ENCODE measurements at regions not wholly inside any gene's neighbourhood (a gene's known extent, or its start where the extent isn't known, plus 50 kb on each side); places are given as distances from the start of the nearest gene placed in this dataset.

DNA sequence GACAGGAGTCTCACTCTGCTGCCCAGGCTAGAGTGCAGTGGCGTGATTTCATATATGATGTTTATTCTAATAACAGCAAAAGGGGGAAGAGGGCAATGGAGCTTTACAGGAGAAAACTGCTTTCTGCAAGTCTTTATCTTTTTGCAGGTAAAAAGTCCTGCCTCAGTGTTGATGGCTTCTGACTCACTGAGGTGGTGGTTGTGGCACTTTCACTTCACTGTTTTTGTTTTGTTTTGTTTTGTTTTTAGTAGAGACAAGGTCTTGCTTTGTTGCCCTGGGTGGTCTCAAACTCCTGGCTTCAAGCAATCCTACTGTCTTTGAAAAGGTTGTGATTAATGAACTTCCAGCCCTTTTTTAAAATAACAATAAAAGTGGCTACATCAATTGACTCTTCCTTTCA lies 68.0 kb upstream of the TBC1D3K start:
- TF ChIP-seq GATA2 (IDR thresholded peaks at IDR 0.05; ENCODE audit: insufficient read depth, insufficient read length, low read depth, low read length), result no peak
- no peak for TF ChIP-seq EZH2 (IDR thresholded peaks at IDR 0.05; ENCODE audit: borderline replicate concordance, low read depth, low read length, severe bottlenecking)
- no peak for TF ChIP-seq JUN (IDR thresholded peaks at IDR 0.05; ENCODE audit: borderline replicate concordance, insufficient read depth, insufficient read length, low read depth)
- TF ChIP-seq POLR2AphosphoS5 (IDR thresholded peaks at IDR 0.05; ENCODE audit: insufficient read depth, low read depth, low read length), result no peak
- TF ChIP-seq, protein P1, sequence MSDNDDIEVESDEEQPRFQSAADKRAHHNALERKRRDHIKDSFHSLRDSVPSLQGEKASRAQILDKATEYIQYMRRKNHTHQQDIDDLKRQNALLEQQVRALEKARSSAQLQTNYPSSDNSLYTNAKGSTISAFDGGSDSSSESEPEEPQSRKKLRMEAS (IDR thresholded peaks at IDR 0.05; ENCODE audit: insufficient read depth, insufficient read length), result no peak
- TF ChIP-seq FOS (IDR thresholded peaks at IDR 0.05; ENCODE audit: borderline replicate concordance, insufficient read depth, low read length), result no peak
- TF ChIP-seq, protein P2, sequence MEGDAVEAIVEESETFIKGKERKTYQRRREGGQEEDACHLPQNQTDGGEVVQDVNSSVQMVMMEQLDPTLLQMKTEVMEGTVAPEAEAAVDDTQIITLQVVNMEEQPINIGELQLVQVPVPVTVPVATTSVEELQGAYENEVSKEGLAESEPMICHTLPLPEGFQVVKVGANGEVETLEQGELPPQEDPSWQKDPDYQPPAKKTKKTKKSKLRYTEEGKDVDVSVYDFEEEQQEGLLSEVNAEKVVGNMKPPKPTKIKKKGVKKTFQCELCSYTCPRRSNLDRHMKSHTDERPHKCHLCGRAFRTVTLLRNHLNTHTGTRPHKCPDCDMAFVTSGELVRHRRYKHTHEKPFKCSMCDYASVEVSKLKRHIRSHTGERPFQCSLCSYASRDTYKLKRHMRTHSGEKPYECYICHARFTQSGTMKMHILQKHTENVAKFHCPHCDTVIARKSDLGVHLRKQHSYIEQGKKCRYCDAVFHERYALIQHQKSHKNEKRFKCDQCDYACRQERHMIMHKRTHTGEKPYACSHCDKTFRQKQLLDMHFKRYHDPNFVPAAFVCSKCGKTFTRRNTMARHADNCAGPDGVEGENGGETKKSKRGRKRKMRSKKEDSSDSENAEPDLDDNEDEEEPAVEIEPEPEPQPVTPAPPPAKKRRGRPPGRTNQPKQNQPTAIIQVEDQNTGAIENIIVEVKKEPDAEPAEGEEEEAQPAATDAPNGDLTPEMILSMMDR (IDR thresholded peaks at IDR 0.05; ENCODE audit: extremely low read depth in 1 of 2, insufficient read depth in 1 of 2, low read depth in 1 of 2, low read length in 2 of 2), result no peak
- TF ChIP-seq MYC (IDR thresholded peaks at IDR 0.05; ENCODE audit: low read depth, low read length), result no peak
- no peak for TF ChIP-seq POLR2A (IDR thresholded peaks at IDR 0.05; ENCODE audit: low read depth, low read length)
- no peak overlapping the region for H3K4me2 ChIP-seq (ENCODE audit: insufficient read depth, low read length)
- no peak for DNase-seq (ENCODE audit: low read depth, low spot score)
- no peaks in the 10 kb centered on the region for H4K20me1 ChIP-seq (replicated peaks; ENCODE audit: control insufficient read depth, extremely low read depth, insufficient read depth, low read length)
- no peak overlapping the region for H3K4me3 ChIP-seq (replicated peaks in 1 of 3; ENCODE audit: insufficient read depth in 1 of 3, low read depth in 1 of 3, low read length in 3 of 3)
- H3K36me3 ChIP-seq (ENCODE audit: control insufficient read depth in 2 of 2, extremely low read depth in 1 of 2, insufficient read depth in 2 of 2, low read length in 2 of 2), result no peaks in the 10 kb centered on the region
- H2AFZ ChIP-seq (ENCODE audit: low read depth, low read length), result no peak overlapping the region
- H3K79me2 ChIP-seq (ENCODE audit: control insufficient read depth, insufficient read depth, low read length), result no peaks in the 10 kb centered on the region
- intact Hi-C loops (cut with micrococcal nuclease), result no loop called here
- no peaks in the 10 kb centered on the region for H3K9me1 ChIP-seq (replicated peaks; ENCODE audit: control insufficient read depth, extremely low read depth, insufficient read depth, low read length)
- no peak overlapping the region for H3K9ac ChIP-seq (replicated peaks; ENCODE audit: extremely low read depth, insufficient read depth, low read length)
- H3K9me3 ChIP-seq (replicated peaks; ENCODE audit: control insufficient read depth, insufficient read depth, low read length), result no peaks in the 10 kb centered on the region
- H3K4me1 ChIP-seq (ENCODE audit: control insufficient read depth, extremely low read depth, insufficient read depth, low read length), result no peaks in the 10 kb centered on the region
- peaks cover 14 to 17% of the 10 kb centered on the region in 2 experiments for H3K27me3 ChIP-seq (ENCODE audit: control insufficient read depth in 2 of 2, insufficient read depth in 2 of 2, low read length in 2 of 2)
- no peak for FAIRE-seq
- no TSS peak for BruUV-seq (replicated peaks)
- H3K27ac ChIP-seq (ENCODE audit: insufficient read depth, low read depth, low read length), result no peak overlapping the region
- CTCF ChIA-PET, result no interaction called here
- dilution Hi-C loops (cut with MboI; ENCODE audit: extremely low pct_ligation_motif_present, low sequenced_read_pairs), result no loop called here
- POLR2A ChIA-PET, result no interaction called here

All from endothelial cell of umbilical vein (primary cell).